ENCODE measurements at regions not wholly inside any gene's neighbourhood (a gene's known extent, or its start where the extent isn't known, plus 50 kb on each side); places are given as distances from the start of the nearest gene placed in this dataset.

GRCh38 chr6:164005004-164005711 lies 590.6 kb downstream of the QKI start:
- TF ChIP-seq CTCF (conservative IDR thresholded peaks at IDR 0.05; ENCODE audit: low read depth, low read length), result no peak
- TF ChIP-seq POLR2A (IDR thresholded peaks at IDR 0.05; ENCODE audit: low read depth, low read length), result no peak
- TF ChIP-seq RAD21 (IDR thresholded peaks at IDR 0.05; ENCODE audit: low read length), result no peak
- no peak for TF ChIP-seq NFE2L2 (IDR thresholded peaks at IDR 0.05; ENCODE audit: low read depth, low read length)

All from IMR-90 (cell line).